ENCODE measurements at regions not wholly inside any gene's neighbourhood (a gene's known extent, or its start where the extent isn't known, plus 50 kb on each side); places are given as distances from the start of the nearest gene placed in this dataset.
A peak's percentile ranks its signal among the peaks of the same experiment; 100 is the strongest.

DNA sequence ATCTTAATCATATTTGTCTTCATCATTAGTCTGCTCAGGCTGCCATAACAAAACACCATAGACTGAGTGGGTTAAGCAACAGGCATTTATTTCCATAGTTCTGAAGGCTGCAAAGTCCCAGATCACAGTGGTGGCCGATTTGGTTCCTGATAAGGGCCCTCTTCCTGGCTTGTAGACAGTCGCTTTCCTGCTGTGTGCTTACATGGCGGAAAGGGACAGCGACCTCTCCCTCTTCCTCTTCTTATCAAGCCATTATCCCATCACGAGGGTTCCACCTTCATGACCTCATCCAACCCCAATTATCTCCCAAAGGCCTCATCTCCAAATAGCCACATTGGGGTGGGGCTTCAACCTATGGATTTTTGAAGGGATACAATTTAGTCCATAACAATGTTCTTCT lies 84.0 kb downstream of the LYZL1 start:
- H3K79me2 ChIP-seq (ENCODE audit: control insufficient read depth, insufficient read depth, low read length, poor library complexity): no peaks in the 10 kb centered on the region

DNA sequence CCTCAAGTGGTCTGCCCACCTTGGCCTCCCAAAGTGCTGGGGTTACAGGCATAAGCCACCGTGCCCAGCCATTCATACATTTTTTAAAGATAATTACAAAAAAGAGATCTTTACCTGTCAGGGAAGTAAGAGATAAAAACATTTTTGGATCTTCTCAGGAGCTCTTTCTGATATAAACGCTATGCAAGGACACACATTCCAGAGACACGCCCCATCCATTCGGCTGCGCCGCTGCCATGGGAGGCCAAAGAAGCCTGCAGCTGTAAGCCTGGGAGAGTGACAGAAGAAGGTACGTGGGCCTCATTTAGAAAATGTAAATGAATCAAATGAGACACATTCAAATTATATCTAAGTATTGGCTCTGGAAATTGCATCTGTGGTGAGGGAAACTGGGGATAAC lies 85.3 kb downstream of the LYZL1 start:
- no peaks in the 10 kb centered on the region for H3K36me3 ChIP-seq (ENCODE audit: control insufficient read depth in 1 of 2, insufficient read depth in 2 of 2, low read length in 2 of 2)
- H3K23ac ChIP-seq (ENCODE audit: low read length): no peak overlapping the region
- H3K79me1 ChIP-seq (ENCODE audit: low read length): peaks cover 11% of the 10 kb centered on the region
- H4K12ac ChIP-seq (ENCODE audit: low read depth, low read length): no peak overlapping the region
- H3K9me3 ChIP-seq (ENCODE audit: insufficient read depth, low read depth, low read length): no peaks in the 10 kb centered on the region
- H3K4me3 ChIP-seq (ENCODE audit: low read depth, low read length): no peak overlapping the region
- no peak overlapping the region for H2BK120ac ChIP-seq (ENCODE audit: insufficient read depth, low read length, poor library complexity)
- no peak overlapping the region for H2AK5ac ChIP-seq (ENCODE audit: low read length)
- H3K4me1 ChIP-seq (ENCODE audit: control insufficient read depth in 1 of 2, insufficient read depth in 2 of 2, low read length in 2 of 2): peaks cover 9 to 11% of the 10 kb centered on the region in 2 experiments
- H3K4ac ChIP-seq (ENCODE audit: low read depth, low read length): no peak overlapping the region
- no peak overlapping the region for H3K14ac ChIP-seq (ENCODE audit: low read length)
- no peaks in the 10 kb centered on the region for H3K79me2 ChIP-seq (ENCODE audit: control insufficient read depth, insufficient read depth, low read length, poor library complexity)
- no peak overlapping the region for H3K18ac ChIP-seq (ENCODE audit: low read length)
- H2BK5ac ChIP-seq (ENCODE audit: low read depth, low read length, poor library complexity): no peak overlapping the region
- no peak overlapping the region for H4K91ac ChIP-seq (ENCODE audit: low read depth, low read length)
- no peak overlapping the region for H2BK12ac ChIP-seq (ENCODE audit: low read length)
- no peaks in the 10 kb centered on the region for H3K27me3 ChIP-seq (ENCODE audit: insufficient read depth, low read length)
- no peak for DNase-seq
- H4K8ac ChIP-seq (ENCODE audit: low read depth, low read length): no peak overlapping the region
- H3K9ac ChIP-seq (ENCODE audit: low read length): no peak overlapping the region
- H3K4me2 ChIP-seq (ENCODE audit: low read length): no peak overlapping the region
- no CpG with 5 or more reads among the region's 7 CpGs for WGBS (ENCODE audit: extremely low coverage, insufficient coverage, insufficient read length)
- H3K27ac ChIP-seq (ENCODE audit: low read depth, low read length): no peak overlapping the region
- H2AFZ ChIP-seq (ENCODE audit: insufficient read depth, low read length, poor library complexity): no peak overlapping the region

More for the DNA sequence above, 84.0 kb downstream of the LYZL1 start:
- H3K23ac ChIP-seq (ENCODE audit: low read length): no peak overlapping the region
- H2AFZ ChIP-seq (ENCODE audit: insufficient read depth, low read length, poor library complexity): no peak overlapping the region
- no peak overlapping the region for H3K14ac ChIP-seq (ENCODE audit: low read length)
- H3K79me1 ChIP-seq (ENCODE audit: low read length): peaks cover 8% of the 10 kb centered on the region
- no peaks in the 10 kb centered on the region for H3K36me3 ChIP-seq (ENCODE audit: control insufficient read depth in 1 of 2, insufficient read depth in 2 of 2, low read length in 2 of 2)
- peaks cover 7% of the 10 kb centered on the region in 2 experiments for H3K4me1 ChIP-seq (ENCODE audit: control insufficient read depth in 1 of 2, insufficient read depth in 2 of 2, low read length in 2 of 2)
- no peak for DNase-seq
- no peak overlapping the region for H3K9ac ChIP-seq (ENCODE audit: low read length)
- H3K4ac ChIP-seq (ENCODE audit: low read depth, low read length): no peak overlapping the region
- no peak overlapping the region for H2BK5ac ChIP-seq (ENCODE audit: low read depth, low read length, poor library complexity)
- no peak overlapping the region for H3K4me2 ChIP-seq (ENCODE audit: low read length)
- H4K8ac ChIP-seq (ENCODE audit: low read depth, low read length): no peak overlapping the region
- no peaks in the 10 kb centered on the region for H3K9me3 ChIP-seq (ENCODE audit: insufficient read depth, low read depth, low read length)
- no peak overlapping the region for H2BK120ac ChIP-seq (ENCODE audit: insufficient read depth, low read length, poor library complexity)
- no peaks in the 10 kb centered on the region for H3K27me3 ChIP-seq (ENCODE audit: insufficient read depth, low read length)
- H2BK12ac ChIP-seq (ENCODE audit: low read length): no peak overlapping the region
- WGBS (ENCODE audit: extremely low coverage, insufficient coverage, insufficient read length): no CpG with 5 or more reads among the region's 5 CpGs
- no peak overlapping the region for H3K27ac ChIP-seq (ENCODE audit: low read depth, low read length)
- H4K91ac ChIP-seq (ENCODE audit: low read depth, low read length): no peak overlapping the region
- H3K18ac ChIP-seq (ENCODE audit: low read length): no peak overlapping the region
- H2AK5ac ChIP-seq (ENCODE audit: low read length): no peak overlapping the region
- H4K12ac ChIP-seq (ENCODE audit: low read depth, low read length): no peak overlapping the region
- H3K4me3 ChIP-seq (ENCODE audit: low read depth, low read length): no peak overlapping the region

DNA sequence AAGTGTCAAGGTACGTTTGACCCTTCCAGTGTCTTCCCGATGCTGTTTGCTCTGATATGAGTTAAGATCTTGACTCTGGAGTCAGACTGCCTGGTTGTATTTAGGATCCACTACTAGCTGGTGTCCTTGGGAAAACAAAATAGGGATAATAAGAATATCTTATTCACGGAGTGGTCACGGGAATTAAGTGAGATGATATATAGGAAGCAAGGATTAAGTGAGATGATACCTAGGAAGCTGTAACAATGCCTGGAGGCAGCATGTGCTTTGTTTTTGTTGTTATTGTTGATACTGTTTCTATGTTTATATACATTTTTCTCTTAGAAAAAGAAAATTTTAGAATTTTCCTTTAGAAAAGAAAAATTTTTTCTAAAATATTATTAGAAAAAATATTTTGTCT lies 87.0 kb downstream of the LYZL1 start:
- Histone ChIP-seq H4K8ac (ENCODE audit: low read depth, low read length) (no peak overlapping the region), H2BK5ac (ENCODE audit: low read depth, low read length, poor library complexity) (no peak overlapping the region), H2BK12ac (ENCODE audit: low read length) (no peak overlapping the region), H3K36me3 (ENCODE audit: control insufficient read depth in 1 of 2, insufficient read depth in 2 of 2, low read length in 2 of 2) (no peaks in the 10 kb centered on the region), H3K4ac (ENCODE audit: low read depth, low read length) (no peak overlapping the region), H3K23ac (ENCODE audit: low read length) (no peak overlapping the region), H3K14ac (ENCODE audit: low read length) (no peak overlapping the region), H2AFZ (ENCODE audit: insufficient read depth, low read length, poor library complexity) (no peak overlapping the region), H3K4me3 (ENCODE audit: low read depth, low read length) (no peak overlapping the region), H2AK5ac (ENCODE audit: low read length) (no peak overlapping the region), H3K9ac (ENCODE audit: low read length) (no peak overlapping the region), H3K27me3 (ENCODE audit: insufficient read depth, low read length) (no peaks in the 10 kb centered on the region), H3K27ac (ENCODE audit: low read depth, low read length) (no peak overlapping the region), H3K4me2 (ENCODE audit: low read length) (no peak overlapping the region), H3K9me3 (ENCODE audit: insufficient read depth, low read depth, low read length) (no peaks in the 10 kb centered on the region), H3K18ac (ENCODE audit: low read length) (no peak overlapping the region), H3K79me1 (ENCODE audit: low read length) (peaks cover 7% of the 10 kb centered on the region), H2BK120ac (ENCODE audit: insufficient read depth, low read length, poor library complexity) (no peak overlapping the region), H4K12ac (ENCODE audit: low read depth, low read length) (no peak overlapping the region), H3K79me2 (ENCODE audit: control insufficient read depth, insufficient read depth, low read length, poor library complexity) (no peaks in the 10 kb centered on the region), H3K4me1 (ENCODE audit: control insufficient read depth in 1 of 2, insufficient read depth in 2 of 2, low read length in 2 of 2) (peaks cover 3 to 5% of the 10 kb centered on the region in 2 experiments), H4K91ac (ENCODE audit: low read depth, low read length) (no peak overlapping the region)
- WGBS (ENCODE audit: extremely low coverage, insufficient coverage, insufficient read length): no CpG with 5 or more reads among the region's 4 CpGs
- DNase-seq: no peak

DNA sequence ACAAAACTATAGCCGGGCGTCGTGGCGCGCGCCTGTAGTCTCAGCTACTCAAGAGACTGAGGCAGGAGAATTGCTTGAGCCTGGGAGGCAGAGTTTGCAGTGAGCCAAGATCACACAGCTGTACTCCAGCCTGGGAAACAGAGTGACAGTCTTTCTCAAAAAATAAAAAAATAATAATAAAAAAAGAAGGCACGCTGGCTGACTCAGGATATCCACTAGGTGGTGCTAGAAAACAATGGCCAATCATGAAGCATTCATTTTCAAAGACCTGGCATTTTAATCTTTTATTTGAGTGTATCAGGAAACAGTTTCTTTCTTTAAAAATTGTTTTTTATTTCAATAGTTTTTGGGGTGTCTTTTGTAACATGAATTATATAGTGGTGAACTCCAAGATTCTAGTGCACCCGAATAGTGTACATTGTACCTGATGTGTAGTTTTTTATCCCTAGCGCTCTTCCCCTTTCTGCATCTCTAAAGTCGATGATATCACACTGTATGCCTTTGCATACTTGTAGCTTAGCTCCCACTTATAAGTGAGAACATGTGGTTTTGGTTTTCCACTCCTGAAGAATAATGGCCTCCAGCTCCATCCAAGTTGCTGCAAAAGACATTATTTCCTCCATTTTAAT lies 88.6 kb downstream of the LYZL1 start:
- no peak overlapping the region for H4K8ac ChIP-seq (ENCODE audit: low read depth, low read length)
- H3K27me3 ChIP-seq (ENCODE audit: insufficient read depth, low read length): no peaks in the 10 kb centered on the region
- H3K14ac ChIP-seq (ENCODE audit: low read length): no peak overlapping the region
- H3K4me2 ChIP-seq (ENCODE audit: low read length): no peak overlapping the region
- no peak overlapping the region for H2BK5ac ChIP-seq (ENCODE audit: low read depth, low read length, poor library complexity)
- H3K23ac ChIP-seq (ENCODE audit: low read length): no peak overlapping the region
- no peak overlapping the region for H2AK5ac ChIP-seq (ENCODE audit: low read length)
- no peak overlapping the region for H2AFZ ChIP-seq (ENCODE audit: insufficient read depth, low read length, poor library complexity)
- H3K36me3 ChIP-seq (ENCODE audit: control insufficient read depth in 1 of 2, insufficient read depth in 2 of 2, low read length in 2 of 2): no peaks in the 10 kb centered on the region
- H3K18ac ChIP-seq (ENCODE audit: low read length): no peak overlapping the region
- H3K9me3 ChIP-seq (ENCODE audit: insufficient read depth, low read depth, low read length): no peaks in the 10 kb centered on the region
- H2BK120ac ChIP-seq (ENCODE audit: insufficient read depth, low read length, poor library complexity): peak overlapping the region; percentile 62
- no CpG with 5 or more reads among the region's 10 CpGs for WGBS (ENCODE audit: extremely low coverage, insufficient coverage, insufficient read length)
- peak in 1 of 2 donors; percentile 54 for DNase-seq
- peaks cover 3 to 5% of the 10 kb centered on the region in 2 experiments for H3K4me1 ChIP-seq (ENCODE audit: control insufficient read depth in 1 of 2, insufficient read depth in 2 of 2, low read length in 2 of 2)
- no peak overlapping the region for H4K91ac ChIP-seq (ENCODE audit: low read depth, low read length)
- H3K9ac ChIP-seq (ENCODE audit: low read length): no peak overlapping the region
- H3K4me3 ChIP-seq (ENCODE audit: low read depth, low read length): no peak overlapping the region
- no peak overlapping the region for H4K12ac ChIP-seq (ENCODE audit: low read depth, low read length)
- peak overlapping the region; percentile 5 for H3K27ac ChIP-seq (ENCODE audit: low read depth, low read length)
- H3K4ac ChIP-seq (ENCODE audit: low read depth, low read length): no peak overlapping the region
- H2BK12ac ChIP-seq (ENCODE audit: low read length): peak overlapping the region; percentile 60
- H3K79me1 ChIP-seq (ENCODE audit: low read length): peaks cover 10% of the 10 kb centered on the region
- H3K79me2 ChIP-seq (ENCODE audit: control insufficient read depth, insufficient read depth, low read length, poor library complexity): no peaks in the 10 kb centered on the region
